Epithelial cell of prostate (primary cell): ENCODE measurements at regions not wholly inside any gene's neighbourhood (a gene's known extent, or its start where the extent isn't known, plus 50 kb on each side); places are given as distances from the start of the nearest gene placed in this dataset.

Experiments used
- DNase-seq: peaks from one replicate; pipeline ENCODE4 v3.0.0-alpha.2; 2011; ENCODE audit warnings: low read depth, low spot score
- H3K27ac ChIP-seq: fragments of 450-650 bp; 2 replicates; pipeline ENCODE4 v1.5.1; 2017; ENCODE audit warnings: mild to moderate bottlenecking

DNA sequence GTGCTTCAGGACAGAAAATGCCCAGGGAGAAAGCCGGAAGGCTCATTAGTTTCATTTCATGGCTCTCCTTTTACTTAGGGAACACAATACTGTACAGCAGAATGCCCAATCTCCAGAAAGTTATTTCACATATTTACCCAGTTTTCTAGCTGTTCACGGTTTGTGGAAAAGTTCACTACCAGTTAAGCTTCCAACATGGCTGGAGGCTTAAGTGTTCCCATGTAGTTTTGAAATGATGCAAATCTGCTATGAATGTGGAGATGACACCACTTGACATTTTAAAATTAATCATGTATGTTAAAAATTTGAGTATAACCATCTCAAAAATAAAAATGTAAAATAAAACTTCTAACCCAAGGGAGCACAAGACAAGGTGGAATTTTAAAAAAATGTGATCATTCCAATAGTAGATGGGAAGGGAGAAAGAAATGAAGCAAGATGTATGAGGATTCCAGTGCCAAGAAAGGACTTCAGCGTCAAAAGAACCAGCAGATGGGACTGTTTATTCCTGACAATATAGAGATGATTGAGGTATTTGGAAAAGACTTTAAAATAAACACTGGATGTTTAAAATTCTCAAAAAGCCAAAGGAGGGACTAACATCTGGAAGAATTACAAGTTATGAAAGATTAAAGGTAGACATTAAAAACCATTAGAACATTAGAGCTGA lies 60.9 kb upstream of the OSR1 start:
- DNase-seq = no peak
- H3K27ac ChIP-seq = no peak overlapping the region

DNA sequence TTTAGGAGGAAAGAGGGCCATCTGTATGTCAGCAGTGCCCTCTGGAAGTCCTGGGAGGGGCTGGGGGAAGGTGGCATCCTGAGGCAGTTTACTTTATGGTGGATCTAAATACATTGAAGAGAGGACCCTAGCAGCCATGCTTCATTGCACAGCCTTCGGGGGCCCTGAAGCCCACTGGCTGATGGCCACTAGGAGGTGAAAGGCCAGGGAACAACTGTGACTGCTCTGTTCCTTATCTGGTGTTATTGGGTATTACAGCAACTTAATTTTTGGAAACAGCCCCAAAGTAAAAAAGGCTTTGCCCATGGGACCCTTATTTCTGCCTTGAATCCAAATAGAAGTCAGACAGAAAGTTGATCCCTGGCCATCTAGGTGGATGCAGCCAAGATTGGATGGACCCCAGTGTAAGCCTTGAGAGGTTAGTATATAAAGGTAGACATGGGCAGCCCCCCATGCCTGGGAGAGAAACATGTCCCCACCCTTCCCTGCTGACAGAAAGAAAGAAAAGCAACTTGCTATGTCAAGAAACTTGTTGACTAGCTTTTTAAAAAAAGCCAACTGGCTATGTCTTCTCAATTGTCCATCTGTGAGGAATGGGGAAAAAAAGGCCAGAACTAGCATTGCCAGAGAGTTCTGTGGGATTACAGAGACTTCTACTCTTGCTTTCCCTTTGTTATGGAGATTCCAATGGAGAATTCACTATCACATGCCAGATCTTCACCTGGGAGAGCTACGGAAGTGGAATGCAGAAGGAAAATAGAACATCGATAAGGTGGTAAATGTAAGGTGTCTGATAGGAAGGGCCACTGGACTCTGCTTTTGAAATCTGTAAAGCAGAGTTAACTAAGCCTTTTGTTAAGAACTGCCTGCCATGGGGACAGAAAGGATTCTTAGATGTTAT lies 58.6 kb upstream of the OSR1 start:
- no peak overlapping the region for H3K27ac ChIP-seq
- no peak for DNase-seq

DNA sequence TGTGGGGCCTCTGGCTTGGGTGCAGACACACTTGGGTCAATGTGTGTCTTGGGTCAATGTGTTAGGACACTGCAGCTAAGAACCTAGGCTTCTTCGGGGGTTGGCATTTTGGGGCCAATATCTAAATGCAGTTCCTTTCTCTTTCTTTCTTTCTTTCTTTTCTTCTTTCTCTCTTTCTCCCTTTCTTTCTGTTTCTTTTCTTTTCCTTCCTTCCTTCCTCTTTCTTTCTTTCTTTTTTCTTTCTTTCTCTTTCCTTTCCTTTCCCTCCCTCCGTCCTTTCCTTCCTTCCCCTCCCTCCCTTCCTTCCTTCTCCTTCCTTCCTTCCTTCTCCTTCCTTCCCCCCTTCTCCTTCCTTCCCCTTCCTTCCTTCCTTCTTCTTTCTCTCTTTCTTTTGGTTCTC lies 57.7 kb upstream of the OSR1 start:
- H3K27ac ChIP-seq = no peak overlapping the region
- DNase-seq = no peak

DNA sequence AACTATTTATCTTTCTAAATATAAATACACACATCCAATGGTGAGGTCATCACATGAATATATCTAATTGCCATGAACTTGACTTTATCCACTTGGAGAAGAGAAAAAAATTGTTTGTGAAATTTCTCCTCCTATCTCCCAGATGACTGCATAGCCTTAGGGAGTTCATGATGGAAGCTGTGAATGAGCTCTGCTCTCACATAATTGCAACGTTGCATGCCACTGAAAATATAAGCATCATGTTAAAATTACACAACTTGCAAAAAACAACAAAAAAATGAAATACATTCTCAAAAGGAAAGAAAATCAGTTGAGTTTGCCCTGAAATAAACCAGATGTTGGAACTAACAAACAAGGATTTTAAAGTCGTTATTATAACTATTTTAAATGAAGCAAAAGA lies 50.6 kb upstream of the OSR1 start:
- H3K27ac ChIP-seq = no peak overlapping the region

DNA sequence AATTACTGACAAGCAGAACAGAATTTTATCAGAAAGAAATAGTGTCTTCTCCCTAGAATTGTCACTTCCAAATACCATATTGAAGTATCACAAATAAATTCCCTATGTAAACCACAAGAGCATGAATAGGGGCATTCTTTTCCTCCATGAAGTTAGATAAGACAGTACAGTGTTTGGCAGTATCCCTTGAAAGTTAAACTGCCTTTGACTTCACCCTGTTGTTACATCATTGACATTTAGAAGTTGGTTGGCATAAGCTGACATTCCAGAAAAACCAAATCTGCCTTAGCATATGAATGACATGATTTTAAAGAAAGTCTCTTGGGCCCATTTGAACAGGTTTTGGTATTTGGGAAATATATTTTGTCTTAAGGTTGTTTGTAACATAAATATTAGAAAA lies 50.2 kb upstream of the OSR1 start:
- H3K27ac ChIP-seq = no peak overlapping the region
- no peak for DNase-seq

More for the DNA sequence above, 50.6 kb upstream of the OSR1 start:
- DNase-seq = no peak
